ENCODE measurements at regions not wholly inside any gene's neighbourhood (a gene's known extent, or its start where the extent isn't known, plus 50 kb on each side); places are given as distances from the start of the nearest gene placed in this dataset.

- DNase-seq: no peak
Measured at GRCh38 chr9:135240871-135241311, 153.4 kb downstream of the OLFM1 start.

- no peak for DNase-seq
Measured at GRCh38 chr9:135241381-135242048, 154.0 kb downstream of the OLFM1 start.

- no peak for DNase-seq
Measured at GRCh38 chr9:135242049-135242396, 154.6 kb downstream of the OLFM1 start.

GRCh38 chr9:135242406-135242805, 154.9 kb downstream of the OLFM1 start:
- no peak for DNase-seq

DNA sequence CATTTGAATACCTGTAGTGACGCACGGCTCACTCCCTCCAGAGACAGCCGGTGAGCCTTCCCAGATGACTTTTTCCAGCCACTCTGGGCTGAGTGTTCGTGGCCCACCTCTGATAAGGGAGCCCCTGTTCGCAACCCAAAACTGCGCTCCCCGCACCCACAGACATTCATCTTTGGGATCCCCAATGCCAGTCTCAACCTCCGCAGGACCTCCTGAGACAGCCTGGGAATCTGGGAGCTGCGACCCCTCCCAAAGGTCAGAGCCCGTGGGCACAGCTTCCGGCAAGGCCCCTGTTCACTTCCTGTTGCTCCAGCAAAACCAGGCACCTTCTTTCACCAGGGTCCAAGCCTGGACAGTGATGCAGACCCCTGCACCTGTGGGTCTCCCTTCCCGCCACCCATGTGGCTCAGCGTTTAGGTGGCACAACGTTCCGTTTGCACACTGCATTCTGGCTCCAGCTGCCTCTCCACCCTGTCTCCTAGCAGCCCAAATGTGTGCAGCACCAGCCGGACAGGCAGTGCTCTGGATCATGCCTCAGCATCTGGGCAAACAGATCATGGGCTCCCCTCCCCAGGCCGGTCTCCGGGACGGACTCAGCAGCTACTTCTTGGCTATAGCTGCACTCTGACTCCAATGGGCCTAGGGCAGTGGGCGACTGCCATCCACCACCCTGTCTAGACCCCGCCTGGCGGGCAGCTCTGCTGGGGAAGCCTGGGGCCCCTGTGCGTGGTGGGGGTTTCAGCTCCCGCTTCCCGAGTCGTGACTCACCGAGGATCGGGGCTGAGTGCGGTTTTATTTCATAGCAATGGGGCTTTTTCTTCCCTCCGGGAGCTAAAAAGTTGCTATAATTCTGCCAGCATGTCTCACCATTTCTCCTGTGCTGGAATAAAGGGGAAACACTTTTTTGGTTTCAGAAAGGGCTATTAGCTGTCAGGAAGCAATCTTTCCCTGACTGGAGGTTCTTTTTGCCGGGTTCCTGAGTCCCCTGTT, 156.0 kb downstream of the OLFM1 start:
- no peak for DNase-seq

DNA sequence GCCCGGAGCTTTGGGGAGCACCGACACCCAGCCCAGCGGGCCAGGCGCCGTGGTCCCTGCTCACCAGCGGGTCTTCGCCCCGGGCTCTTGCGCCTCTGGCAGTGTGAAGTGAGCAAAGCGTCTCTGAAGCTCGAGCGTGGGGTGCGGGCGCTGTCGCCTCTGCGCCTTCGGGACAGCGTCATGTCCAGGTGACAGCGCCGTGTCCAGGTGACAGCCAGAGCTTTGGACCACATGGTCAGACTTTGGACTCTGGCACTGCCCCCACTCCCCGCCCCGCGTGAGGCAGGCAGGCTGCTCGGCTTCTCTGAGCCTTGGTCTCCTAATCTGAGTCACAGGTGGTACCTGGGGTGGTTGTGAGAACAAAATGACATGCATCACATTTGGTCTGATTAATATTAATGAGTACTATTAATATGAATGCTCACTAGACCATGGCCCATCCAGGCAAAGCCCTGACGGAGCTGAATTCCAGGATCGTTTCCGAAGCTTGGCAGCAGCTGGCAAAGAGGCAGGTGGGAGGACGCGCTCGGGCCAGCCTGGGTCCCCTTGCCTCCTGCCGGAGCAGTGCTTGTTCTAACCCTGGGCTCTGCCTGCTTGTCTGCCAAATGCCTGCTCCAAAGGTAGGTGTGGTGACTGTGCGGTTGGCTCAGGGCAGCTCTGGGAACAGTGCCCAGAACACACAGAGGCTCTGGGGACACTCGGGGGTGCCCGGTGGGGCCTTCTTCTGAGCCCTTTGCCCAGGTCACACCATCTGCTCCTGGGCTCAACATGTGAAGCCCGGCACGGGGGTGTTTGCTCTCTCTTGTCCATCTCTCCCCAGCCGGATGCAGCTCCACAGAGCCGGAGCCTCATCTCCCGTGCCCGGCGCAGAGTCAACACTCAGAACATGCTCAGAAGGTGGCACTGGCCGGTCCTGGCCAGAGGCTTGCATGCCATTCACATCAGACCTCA, 157.1 kb downstream of the OLFM1 start:
- DNase-seq: no peak

DNA sequence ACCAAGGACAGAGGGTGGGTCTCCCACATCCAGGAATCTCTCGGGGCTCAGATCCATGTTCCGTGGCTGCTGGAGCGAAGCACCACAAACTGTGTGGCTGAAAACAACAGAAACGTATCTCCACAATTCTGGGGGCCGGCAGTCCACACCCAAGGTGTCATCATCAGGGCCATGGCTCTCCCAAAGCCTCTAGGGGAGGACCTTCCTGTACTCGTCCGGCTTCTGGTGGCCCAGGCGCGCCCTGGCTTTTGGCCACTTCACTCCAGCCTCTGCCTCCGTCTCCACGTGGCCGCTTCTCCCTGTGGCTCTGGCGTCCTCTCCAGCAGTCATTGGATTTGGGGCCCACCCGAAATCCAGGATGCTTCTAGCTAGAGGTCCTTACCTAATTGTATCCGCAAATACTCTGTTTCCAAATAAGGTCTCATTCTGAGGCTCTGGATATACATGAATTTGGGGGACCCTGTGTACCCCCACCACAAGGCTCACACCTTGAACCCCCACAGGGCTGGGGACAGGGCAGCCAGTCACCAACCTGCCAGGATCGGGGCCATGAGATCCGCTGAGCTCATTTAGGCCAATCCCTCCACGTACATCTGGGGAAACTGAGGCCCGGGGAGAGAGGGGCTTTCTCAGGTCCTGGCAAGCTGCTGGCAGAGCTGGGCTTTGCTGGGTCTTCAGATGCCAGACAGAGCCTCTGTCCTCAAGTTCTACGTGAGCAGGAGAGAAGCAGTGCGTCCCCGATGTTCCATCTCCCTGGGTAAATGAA, 158.2 kb downstream of the OLFM1 start:
- DNase-seq: no peak

DNA sequence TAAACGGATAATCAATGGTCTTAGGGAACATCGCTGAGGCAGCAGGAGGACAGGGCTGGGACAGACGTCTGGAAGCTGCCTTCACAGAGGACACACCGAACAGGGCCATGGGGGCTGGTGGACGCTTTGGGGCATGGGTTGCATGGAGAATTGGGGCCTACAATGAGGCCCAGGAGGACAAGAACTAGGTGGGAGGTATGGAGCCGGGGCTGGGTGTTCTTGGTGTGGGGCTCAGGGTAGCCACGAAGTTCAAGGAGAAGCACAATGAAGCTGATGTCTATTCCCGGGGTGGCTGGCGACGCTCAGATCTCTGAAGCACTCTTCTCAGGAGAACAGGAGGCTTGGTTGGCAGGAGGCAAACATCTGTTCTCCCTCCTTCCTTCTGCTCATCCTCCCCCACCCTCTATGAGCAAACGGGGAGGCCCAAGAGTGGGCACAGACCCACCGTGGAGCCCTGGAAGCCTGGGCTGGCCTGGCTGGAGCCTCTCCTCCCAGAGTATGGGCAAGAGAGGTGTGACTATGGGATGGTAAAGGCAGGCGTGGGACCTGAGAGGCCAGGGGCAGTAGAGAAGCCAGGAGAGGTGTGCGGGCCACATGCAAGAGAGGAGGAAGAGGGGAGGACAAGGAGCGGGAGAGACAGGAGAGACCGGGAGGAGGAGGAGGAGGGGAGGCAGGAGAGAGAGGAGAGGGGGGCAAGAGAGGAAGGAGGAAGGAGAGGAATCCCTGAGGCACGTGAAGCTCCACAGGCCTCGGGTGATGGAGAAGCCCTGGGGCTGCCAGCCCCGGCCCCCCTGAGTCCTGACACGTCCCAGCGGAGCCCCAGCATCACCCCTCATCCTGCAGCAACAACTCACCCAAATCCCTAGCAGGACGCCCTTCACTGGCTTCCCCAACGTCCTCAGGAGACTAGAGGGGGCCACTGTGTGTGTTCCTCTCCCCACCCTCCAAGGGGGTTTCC, 159.1 kb downstream of the OLFM1 start:
- no peak for DNase-seq

DNA sequence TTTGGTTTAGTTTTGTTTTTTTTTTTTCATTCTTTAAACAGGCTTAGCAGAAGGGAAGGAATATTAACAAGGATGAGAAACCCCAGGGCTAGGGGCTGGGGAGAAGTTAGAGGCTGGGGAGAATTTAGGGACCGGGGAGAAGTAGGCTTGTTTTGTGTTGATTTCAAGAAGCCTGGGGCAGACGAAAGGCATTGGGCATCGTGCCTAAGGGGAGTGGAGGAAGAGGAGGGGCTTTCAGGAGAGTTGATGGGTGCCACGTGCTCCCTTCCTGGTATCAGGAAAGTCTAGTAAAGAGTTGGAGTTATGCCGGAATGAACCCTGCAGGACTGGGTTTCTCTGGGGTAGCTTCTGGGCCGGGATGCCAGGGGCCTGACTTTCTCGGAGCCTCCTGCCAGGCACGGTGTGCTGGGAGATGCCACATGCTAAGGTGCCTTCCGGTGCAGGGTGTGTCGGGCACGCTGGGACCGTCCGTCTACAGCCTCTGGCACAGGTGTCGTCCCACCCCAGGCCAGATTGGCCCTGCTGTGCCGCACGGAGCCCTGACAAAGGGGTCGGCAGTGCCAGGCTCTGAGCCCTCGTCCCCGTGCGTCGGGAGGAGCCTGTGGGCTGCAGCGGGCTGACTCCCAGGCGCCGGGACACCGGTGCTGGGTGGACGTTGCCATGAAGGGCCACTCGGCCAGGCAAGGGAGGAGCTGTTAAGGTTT, 159.9 kb downstream of the OLFM1 start:
- DNase-seq: no peak

DNA sequence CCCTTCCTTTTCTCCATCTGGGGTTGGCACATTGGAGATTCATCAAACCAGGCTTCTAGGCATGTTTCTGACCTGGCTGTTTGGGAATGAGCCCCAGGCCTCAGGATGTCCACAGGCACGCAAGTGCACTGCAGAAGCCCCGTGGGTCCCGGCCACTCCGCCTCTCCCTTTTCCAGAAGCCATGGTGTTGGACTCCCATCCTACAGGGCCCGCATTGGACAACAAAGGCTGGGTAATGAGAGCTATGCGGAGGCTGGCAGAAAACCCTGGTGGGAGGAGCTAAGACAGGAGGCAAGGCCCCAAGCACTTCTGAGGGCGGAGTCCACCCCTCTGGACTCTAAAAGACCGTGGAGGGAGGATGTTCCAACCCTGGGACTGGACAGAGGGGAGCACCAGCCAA, 160.6 kb downstream of the OLFM1 start:
- no peak for DNase-seq

GRCh38 chr9:135248721-135249120, 161.3 kb downstream of the OLFM1 start:
- no peak for DNase-seq

DNA sequence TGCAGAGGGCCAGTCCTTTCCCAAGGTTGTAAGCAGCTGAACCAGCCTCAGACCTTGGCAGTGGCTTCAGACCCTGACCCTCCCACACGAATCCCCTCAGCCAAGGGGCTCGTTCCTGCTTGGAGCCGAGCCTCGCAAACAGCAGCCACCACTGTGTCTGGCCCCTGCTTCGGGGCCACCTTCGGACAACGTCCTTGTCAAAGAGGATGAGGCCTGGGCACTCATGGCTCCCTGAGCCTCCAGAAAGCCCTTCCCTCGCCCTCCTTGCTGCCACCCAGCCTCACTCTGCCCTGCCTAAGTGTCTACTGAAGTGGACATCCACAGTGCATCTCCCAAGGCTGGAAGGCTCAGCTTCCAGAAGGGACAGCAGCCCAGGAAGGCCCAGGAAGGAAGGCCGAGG, 161.7 kb downstream of the OLFM1 start:
- no peak for DNase-seq

- no peak for DNase-seq
Measured at GRCh38 chr9:135249711-135250110, 162.2 kb downstream of the OLFM1 start.

DNA sequence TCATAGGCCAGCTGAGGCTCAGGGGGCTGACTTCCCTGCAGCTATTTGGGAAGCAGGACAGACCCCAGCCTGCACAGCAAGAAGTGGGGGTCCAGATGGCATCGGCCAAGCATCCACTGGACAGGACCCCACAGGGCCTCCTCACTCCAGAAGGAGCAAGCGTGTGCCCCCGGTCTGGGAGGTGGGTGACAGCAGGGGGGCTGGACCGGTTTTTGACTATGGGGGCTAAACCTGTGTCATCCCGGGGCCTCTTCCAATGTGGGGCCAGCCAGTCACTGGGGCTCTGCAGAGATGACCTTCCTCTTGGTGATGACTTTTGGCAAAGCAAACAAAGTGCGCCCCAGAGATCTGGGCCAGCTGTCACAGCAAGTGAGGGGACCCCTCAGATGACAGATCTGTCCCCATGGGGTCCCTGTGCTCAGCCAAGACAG, 163.9 kb downstream of the OLFM1 start:
- no peak for DNase-seq

GRCh38 chr9:135251996-135252760, 164.7 kb downstream of the OLFM1 start:
- DNase-seq: no peak

- no peak for DNase-seq
Measured at GRCh38 chr9:135252980-135253304, 165.5 kb downstream of the OLFM1 start.

DNA sequence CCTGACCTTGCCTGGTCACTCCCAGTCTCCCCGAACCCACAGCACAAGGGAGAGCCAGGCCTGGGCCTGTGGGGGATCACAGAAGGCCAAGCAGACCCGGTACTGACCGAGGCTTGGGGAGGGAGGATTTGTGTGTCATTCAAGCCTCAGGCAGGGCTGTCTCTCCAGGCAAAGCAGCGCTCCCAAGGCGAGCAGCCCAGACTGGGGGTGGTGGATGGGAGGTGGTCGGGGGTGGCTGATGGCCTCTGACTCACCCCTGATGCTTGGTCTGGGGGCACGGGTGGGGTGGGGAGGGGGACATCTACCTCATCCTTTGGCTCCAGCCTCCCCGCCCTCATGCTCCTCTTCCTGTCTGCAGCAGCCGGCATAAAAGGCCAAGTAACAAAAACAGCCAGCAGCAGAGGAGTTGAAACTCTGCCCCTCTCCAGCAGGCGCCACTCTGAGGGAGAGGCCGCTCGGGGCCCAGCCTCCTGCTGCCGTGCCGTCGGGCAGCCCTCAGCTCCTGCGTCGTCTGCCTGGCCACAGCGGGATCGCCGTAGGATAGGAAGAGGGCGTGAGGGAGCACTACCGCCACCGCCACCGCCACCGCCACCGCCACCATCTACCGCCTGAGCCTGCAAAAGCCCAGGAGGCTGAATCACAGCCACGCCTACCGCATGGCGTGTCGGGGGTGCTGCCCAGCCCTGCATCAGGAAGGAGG, 166.0 kb downstream of the OLFM1 start:
- no peak for DNase-seq

DNA sequence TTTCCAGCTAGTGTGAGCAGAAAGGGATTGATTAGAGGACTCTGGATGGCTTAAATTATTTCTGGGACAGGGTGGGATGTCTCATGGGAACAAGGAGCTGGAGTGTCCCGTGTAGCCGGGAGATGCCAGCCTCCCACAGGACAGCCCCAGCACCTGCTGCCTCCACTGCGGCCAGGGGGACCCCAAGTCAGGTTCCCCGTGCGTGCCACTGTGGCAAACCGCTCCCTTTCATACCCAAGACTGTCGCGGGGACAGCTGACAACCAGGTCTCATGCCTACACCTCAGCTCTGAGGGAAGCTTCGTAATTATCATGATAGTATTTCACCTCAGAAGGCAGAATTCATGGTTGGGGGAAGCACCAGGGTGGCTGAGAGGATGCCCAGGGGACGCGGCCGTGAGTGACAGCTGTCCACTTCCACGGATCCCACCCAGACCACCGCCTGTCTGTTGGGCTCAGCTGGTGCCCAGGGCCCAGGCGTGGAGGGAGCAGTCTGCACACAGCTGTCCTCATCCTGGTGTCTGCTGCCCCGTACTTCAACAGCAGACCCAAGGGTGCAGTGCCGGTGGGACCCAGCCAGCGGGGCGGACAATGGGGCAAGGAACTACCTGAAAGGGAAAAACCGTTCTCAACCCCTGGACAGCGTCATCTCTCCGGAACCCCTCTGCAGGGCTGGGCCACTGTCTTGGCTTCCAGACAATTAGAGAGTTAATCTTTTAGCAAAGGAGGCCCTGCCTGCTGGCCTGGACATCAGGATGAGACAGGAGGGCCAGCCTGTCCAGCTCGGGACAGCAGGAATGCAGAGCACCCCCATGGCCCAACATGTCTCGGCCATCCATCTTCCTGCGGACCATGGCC, 166.9 kb downstream of the OLFM1 start:
- DNase-seq: no peak
